ENCODE measurements at regions not wholly inside any gene's neighbourhood (a gene's known extent, or its start where the extent isn't known, plus 50 kb on each side); places are given as distances from the start of the nearest gene placed in this dataset.

DNA sequence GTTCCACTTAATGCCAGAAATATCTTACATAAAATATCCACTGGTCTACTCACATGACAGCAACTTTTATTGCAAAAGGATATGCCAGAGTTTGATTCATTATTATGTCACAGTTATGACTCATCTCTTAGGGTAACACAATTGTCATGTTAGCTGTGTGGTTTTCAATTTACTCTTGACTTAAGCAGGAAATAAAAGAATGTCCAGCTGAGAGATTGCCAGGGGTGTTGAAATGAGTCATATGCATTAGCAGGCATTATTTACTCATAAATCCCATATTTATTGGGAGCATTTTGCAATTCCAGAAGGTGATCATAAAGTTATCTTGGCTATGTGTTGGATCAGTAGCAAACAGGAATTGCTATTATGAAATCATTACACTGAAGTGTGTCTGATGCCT lies 1164.6 kb upstream of the CDH18 start:
- no peak for TF ChIP-seq POLR2A (IDR thresholded peaks at IDR 0.05)
- TF ChIP-seq POLR2AphosphoS5 (IDR thresholded peaks at IDR 0.05), result no peak
- no peak for TF ChIP-seq EP300 (IDR thresholded peaks at IDR 0.05)
- TF ChIP-seq, protein P1, sequence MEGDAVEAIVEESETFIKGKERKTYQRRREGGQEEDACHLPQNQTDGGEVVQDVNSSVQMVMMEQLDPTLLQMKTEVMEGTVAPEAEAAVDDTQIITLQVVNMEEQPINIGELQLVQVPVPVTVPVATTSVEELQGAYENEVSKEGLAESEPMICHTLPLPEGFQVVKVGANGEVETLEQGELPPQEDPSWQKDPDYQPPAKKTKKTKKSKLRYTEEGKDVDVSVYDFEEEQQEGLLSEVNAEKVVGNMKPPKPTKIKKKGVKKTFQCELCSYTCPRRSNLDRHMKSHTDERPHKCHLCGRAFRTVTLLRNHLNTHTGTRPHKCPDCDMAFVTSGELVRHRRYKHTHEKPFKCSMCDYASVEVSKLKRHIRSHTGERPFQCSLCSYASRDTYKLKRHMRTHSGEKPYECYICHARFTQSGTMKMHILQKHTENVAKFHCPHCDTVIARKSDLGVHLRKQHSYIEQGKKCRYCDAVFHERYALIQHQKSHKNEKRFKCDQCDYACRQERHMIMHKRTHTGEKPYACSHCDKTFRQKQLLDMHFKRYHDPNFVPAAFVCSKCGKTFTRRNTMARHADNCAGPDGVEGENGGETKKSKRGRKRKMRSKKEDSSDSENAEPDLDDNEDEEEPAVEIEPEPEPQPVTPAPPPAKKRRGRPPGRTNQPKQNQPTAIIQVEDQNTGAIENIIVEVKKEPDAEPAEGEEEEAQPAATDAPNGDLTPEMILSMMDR (IDR thresholded peaks at IDR 0.05), result no peak
- Histone ChIP-seq H3K4me1 (no peaks in the 10 kb centered on the region), H3K27ac (no peak overlapping the region), H3K9me3 (peaks cover 0 to 10% (median 3%) of the 10 kb centered on the region in 4 donors), H3K27me3 (no peaks in the 10 kb centered on the region), H3K4me3 (no peak overlapping the region), H3K36me3 (no peaks in the 10 kb centered on the region)
- DNase-seq, result peak in 1 of 2 donors; percentile 33
- intact Hi-C loops (cut with DNase I; ENCODE audit: low total_unique reads), result no loop called here

DNA sequence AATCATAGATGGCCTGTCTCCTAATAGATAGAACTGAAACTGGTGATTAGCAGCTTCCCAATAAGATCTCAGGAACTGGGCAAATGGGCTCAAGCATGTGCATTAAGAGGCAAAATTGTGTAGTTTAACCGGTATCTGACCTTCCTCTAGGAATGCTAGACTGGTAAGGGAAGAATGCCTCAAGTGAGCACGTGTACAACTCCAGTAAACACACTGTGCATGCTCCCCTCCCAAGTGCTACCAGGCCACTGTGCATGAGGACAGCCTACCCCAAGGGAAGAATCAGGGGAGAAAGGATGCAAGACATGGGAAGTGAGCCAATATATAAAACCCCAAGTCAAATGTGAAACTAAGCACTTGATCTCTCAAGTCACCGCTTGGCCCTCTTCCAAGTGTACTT lies 1157.4 kb upstream of the CDH18 start:
- no peak overlapping the region for H3K4me3 ChIP-seq
- DNase-seq, result no peak
- H3K36me3 ChIP-seq, result no peaks in the 10 kb centered on the region
- WGBS, 5 donors, result 66 to 81% (median 68%) methylated on average over 3 of the region's 3 CpGs
- no peaks in the 10 kb centered on the region for H3K4me1 ChIP-seq
- TF ChIP-seq EP300 (IDR thresholded peaks at IDR 0.05), result no peak
- TF ChIP-seq, protein P1 (IDR thresholded peaks at IDR 0.05), result no peak
- TF ChIP-seq POLR2A (IDR thresholded peaks at IDR 0.05), result no peak
- no peak for TF ChIP-seq POLR2AphosphoS5 (IDR thresholded peaks at IDR 0.05)
- H3K27ac ChIP-seq, result no peak overlapping the region
- no peaks in the 10 kb centered on the region for H3K27me3 ChIP-seq
- intact Hi-C loops (cut with DNase I; ENCODE audit: low total_unique reads), result no loop called here
- peaks cover 0 to 6% (median 0%) of the 10 kb centered on the region in 4 donors for H3K9me3 ChIP-seq

- 83 to 86% (median 85%) methylated on average over 4 of the region's 4 CpGs for WGBS, 5 donors
- no peak overlapping the region for H3K4me3 ChIP-seq
These were observed 1155.7 kb upstream of the CDH18 start for GRCh38 chr5:21143686-21144085.

DNA sequence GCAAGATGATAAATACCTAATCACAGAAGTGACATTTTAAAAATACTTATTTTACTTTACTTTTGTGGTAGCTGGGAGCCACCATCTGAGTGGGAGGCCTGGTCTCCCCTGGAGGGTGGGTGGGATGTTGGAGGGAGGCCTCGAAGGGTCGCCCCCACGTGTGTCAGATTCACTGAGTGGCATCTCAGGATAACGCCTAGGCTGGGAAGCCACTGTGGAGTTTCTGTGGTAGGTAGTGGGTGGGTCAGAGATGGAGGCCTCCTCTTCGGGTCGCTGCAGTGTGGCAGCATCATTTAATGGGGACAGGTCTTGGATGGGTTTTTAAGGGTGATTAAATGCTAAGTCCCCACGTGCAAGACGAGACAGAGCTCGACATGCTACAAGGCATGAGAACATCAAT lies 1154.8 kb upstream of the CDH18 start:
- no peak overlapping the region for H3K4me3 ChIP-seq
- H3K27ac ChIP-seq, result no peak overlapping the region
- TF ChIP-seq, protein P1 (IDR thresholded peaks at IDR 0.05), result no peak
- TF ChIP-seq POLR2A (IDR thresholded peaks at IDR 0.05), result no peak
- TF ChIP-seq POLR2AphosphoS5 (IDR thresholded peaks at IDR 0.05), result no peak
- TF ChIP-seq EP300 (IDR thresholded peaks at IDR 0.05), result no peak
- H3K36me3 ChIP-seq, result no peaks in the 10 kb centered on the region
- H3K4me1 ChIP-seq, result no peaks in the 10 kb centered on the region
- 84 to 91% (median 89%) methylated on average over 9 of the region's 9 CpGs for WGBS, 5 donors
- no peaks in the 10 kb centered on the region for H3K27me3 ChIP-seq
- DNase-seq, result no peak
- H3K9me3 ChIP-seq, result peaks cover 0 to 6% (median 0%) of the 10 kb centered on the region in 4 donors
- intact Hi-C loops (cut with DNase I; ENCODE audit: low total_unique reads), result no loop called here

More at GRCh38 chr5:21143686-21144085, 1155.7 kb upstream of the CDH18 start:
- Histone ChIP-seq H3K27me3 (no peaks in the 10 kb centered on the region), H3K4me1 (no peaks in the 10 kb centered on the region), H3K9me3 (peaks cover 0 to 6% (median 0%) of the 10 kb centered on the region in 4 donors), H3K36me3 (no peaks in the 10 kb centered on the region), H3K27ac (no peak overlapping the region)
- no peak for DNase-seq
- TF ChIP-seq POLR2A (IDR thresholded peaks at IDR 0.05), result no peak
- no peak for TF ChIP-seq POLR2AphosphoS5 (IDR thresholded peaks at IDR 0.05)
- TF ChIP-seq EP300 (IDR thresholded peaks at IDR 0.05), result no peak
- TF ChIP-seq, protein P1 (IDR thresholded peaks at IDR 0.05), result no peak
- intact Hi-C loops (cut with DNase I; ENCODE audit: low total_unique reads), result no loop called here

Measured in stomach (tissue), 8 donors.